Neural progenitor cell (in vitro differentiated cells): ENCODE measurements at regions not wholly inside any gene's neighbourhood (a gene's known extent, or its start where the extent isn't known, plus 50 kb on each side); places are given as distances from the start of the nearest gene placed in this dataset.

Source experiments
- EZH2 ChIP-seq: fragments of 200-600 bp; sonication (generic); IDR thresholded peaks from 2 replicates; pipeline ENCODE4 v1.6.1; 2017; ENCODE audit warnings: antibody characterized with exemption, mild to moderate bottlenecking, moderate library complexity
- EZH2phosphoT487 ChIP-seq: fragments of 200-600 bp; sonication (generic); IDR thresholded peaks from 2 replicates; pipeline ENCODE4 v1.6.1; 2017; ENCODE audit warnings: antibody characterized with exemption
- TF ChIP-seq, protein P1 (sequence below): fragments of 200-600 bp; sonication (generic); IDR thresholded peaks from 2 replicates; pipeline ENCODE4 v1.5.1; 2017; ENCODE audit warnings: antibody characterized with exemption, mild to moderate bottlenecking

DNA sequence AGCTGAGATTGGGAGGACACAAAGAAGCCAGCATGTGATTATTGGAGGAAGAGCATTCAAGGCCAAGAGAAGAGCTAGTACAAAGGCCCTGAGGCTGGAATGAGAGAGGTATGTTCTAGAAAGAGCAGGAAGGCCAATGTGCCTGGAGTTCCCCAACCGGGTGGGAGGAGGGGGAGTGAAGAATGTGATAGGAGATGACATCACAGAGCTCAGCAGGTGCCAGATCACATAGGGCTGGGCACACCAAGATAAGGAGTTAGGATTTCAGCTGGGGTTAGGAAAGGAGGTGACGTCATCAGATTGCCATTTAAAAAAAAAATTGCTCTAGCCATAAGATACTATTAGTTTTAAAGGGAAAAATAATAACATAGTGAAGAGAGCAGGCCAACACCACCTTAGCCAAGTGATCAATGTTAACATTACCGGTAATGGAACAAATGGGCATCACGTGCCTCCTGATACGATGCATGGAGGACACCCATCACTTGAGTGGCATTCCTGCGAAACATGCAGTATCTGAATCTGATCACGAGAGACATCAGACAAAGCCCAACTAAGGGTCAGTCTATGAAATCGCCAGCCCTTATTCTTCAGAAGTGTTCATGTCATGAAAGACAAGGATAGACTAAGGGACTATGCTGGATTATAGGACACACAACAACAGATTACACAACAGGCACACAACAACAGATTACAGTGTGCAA lies 344.3 kb downstream of the BCOR start:
- TF ChIP-seq, protein P1, sequence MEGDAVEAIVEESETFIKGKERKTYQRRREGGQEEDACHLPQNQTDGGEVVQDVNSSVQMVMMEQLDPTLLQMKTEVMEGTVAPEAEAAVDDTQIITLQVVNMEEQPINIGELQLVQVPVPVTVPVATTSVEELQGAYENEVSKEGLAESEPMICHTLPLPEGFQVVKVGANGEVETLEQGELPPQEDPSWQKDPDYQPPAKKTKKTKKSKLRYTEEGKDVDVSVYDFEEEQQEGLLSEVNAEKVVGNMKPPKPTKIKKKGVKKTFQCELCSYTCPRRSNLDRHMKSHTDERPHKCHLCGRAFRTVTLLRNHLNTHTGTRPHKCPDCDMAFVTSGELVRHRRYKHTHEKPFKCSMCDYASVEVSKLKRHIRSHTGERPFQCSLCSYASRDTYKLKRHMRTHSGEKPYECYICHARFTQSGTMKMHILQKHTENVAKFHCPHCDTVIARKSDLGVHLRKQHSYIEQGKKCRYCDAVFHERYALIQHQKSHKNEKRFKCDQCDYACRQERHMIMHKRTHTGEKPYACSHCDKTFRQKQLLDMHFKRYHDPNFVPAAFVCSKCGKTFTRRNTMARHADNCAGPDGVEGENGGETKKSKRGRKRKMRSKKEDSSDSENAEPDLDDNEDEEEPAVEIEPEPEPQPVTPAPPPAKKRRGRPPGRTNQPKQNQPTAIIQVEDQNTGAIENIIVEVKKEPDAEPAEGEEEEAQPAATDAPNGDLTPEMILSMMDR, result no peak
- TF ChIP-seq EZH2 (no peak), EZH2phosphoT487 (no peak)
